AG04450 (cell line): ENCODE measurements at regions not wholly inside any gene's neighbourhood (a gene's known extent, or its start where the extent isn't known, plus 50 kb on each side); places are given as distances from the start of the nearest gene placed in this dataset.

ENCODE experiments used
- CTCF ChIA-PET: fragments of 300-600, 350-600 bp; formaldehyde crosslinking; extraction: SDS; loops from one replicate; lab custom pipeline; 2022; ENCODE audit warnings: antibody characterized with exemption, inconsistent platforms; lab: Charles Lee
- POLR2A ChIA-PET: fragments of 350-600 bp; formaldehyde crosslinking; extraction: SDS; loops from one replicate; lab custom pipeline; 2021; ENCODE audit warnings: antibody characterized with exemption, inconsistent platforms; lab: Yijun Ruan, JAX
- DNase-seq: peaks from one replicate; pipeline ENCODE4 v3.0.0-alpha.2; 2011; ENCODE audit warnings: low read depth, low spot score
- H3K27ac ChIP-seq: one replicate; pipeline ENCODE4 v1.5.1; 2012; ENCODE audit warnings: low read depth, low read length, control low read depth
- H3K27me3 ChIP-seq: one replicate; pipeline ENCODE4 v1.6.0; 2012; ENCODE audit warnings: low read length; ENCODE audit not compliant: control insufficient read depth, insufficient read depth
- H3K4me3 ChIP-seq: 2 replicates; pipeline ENCODE4 v1.5.1; 2011; ENCODE audit warnings: mild to moderate bottlenecking, low read depth, low read length, control low read depth
- H3K9me3 ChIP-seq: 2 replicates; pipeline ENCODE4 v1.5.1; 2012; ENCODE audit warnings: low read length; ENCODE audit not compliant: control insufficient read depth, insufficient read depth
- TF ChIP-seq, protein P1 (sequence below): IDR thresholded peaks from 2 replicates; pipeline ENCODE4 v1.5.1; 2011; ENCODE audit warnings: low read depth, low read length, control low read depth, inconsistent platforms

GRCh38 chrX:5774446-5774845 is 454.2 kb downstream of the NLGN4X start:
- CTCF ChIA-PET = no interaction called here
- POLR2A ChIA-PET = no interaction called here
- H3K27me3 ChIP-seq = no peaks in the 10 kb centered on the region
- TF ChIP-seq, protein P1, sequence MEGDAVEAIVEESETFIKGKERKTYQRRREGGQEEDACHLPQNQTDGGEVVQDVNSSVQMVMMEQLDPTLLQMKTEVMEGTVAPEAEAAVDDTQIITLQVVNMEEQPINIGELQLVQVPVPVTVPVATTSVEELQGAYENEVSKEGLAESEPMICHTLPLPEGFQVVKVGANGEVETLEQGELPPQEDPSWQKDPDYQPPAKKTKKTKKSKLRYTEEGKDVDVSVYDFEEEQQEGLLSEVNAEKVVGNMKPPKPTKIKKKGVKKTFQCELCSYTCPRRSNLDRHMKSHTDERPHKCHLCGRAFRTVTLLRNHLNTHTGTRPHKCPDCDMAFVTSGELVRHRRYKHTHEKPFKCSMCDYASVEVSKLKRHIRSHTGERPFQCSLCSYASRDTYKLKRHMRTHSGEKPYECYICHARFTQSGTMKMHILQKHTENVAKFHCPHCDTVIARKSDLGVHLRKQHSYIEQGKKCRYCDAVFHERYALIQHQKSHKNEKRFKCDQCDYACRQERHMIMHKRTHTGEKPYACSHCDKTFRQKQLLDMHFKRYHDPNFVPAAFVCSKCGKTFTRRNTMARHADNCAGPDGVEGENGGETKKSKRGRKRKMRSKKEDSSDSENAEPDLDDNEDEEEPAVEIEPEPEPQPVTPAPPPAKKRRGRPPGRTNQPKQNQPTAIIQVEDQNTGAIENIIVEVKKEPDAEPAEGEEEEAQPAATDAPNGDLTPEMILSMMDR = no peak
- H3K27ac ChIP-seq = no peak overlapping the region
- H3K4me3 ChIP-seq = no peak overlapping the region
- H3K9me3 ChIP-seq = peaks cover 3% of the 10 kb centered on the region; the same call in 1 of the 2 replicates
- DNase-seq = no peak

DNA sequence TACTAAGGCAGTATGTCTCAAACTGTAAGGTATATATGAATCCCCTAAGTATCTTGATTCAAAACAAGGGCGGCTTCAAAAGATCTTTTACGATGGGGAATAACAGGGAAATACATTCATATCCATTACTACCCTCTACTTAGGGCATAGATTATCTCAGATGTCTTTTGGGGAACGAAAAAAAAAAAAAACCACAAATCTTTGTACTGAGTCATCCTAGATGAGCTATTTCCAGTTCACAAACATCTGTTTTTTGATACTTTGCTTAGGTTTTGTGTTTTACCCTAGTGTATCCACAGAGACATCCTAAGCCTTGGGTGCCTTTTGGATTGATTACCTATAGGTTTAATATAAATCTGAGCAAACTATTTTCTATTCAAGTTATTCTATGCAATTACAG is 457.2 kb downstream of the NLGN4X start:
- CTCF ChIA-PET = no interaction called here
- no peak for DNase-seq

GRCh38 chrX:5756616-5757015 is 472.1 kb downstream of the NLGN4X start:
- no peak for DNase-seq
- ChIA-PET CTCF (no interaction called here), POLR2A (no interaction called here)
- TF ChIP-seq, protein P1 = no peak
- H3K4me3 ChIP-seq = no peak overlapping the region
- no peak overlapping the region for H3K27ac ChIP-seq
- H3K27me3 ChIP-seq = no peaks in the 10 kb centered on the region
- H3K9me3 ChIP-seq = no peaks in the 10 kb centered on the region

More for the DNA sequence above, 457.2 kb downstream of the NLGN4X start:
- Histone ChIP-seq H3K9me3 (no peaks in the 10 kb centered on the region; the same call in 1 of the 2 replicates), H3K27ac (no peak overlapping the region), H3K27me3 (no peaks in the 10 kb centered on the region), H3K4me3 (no peak overlapping the region)
- TF ChIP-seq, protein P1 = no peak
- POLR2A ChIA-PET = no interaction called here

GRCh38 chrX:5753291-5753690 is 475.4 kb downstream of the NLGN4X start:
- H3K9me3 ChIP-seq = no peaks in the 10 kb centered on the region
- no peaks in the 10 kb centered on the region for H3K27me3 ChIP-seq
- DNase-seq = no peak
- CTCF ChIA-PET = no interaction called here
- TF ChIP-seq, protein P1 = no peak
- POLR2A ChIA-PET = no interaction called here
- no peak overlapping the region for H3K27ac ChIP-seq
- no peak overlapping the region for H3K4me3 ChIP-seq

DNA sequence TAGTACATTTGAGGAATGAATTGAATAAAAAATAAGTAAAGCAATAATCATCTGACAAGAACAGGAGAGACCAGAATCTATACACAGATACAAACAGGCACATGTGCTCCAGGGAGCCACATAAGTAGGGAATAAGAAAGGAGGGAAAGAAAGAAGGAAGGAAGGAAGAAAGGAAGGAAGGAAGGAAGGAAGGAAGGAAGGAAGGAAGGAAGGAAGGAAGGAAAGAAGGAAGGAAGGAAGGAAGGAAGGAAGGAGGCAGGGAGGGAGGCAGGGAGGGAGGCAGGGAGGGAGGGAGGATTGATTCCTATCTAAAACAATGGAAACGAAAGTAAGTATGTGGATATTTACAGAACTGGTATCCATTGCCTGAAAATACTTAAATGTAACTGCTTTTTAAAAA is 475.8 kb downstream of the NLGN4X start:
- no peak for DNase-seq
- Histone ChIP-seq H3K27me3 (no peaks in the 10 kb centered on the region), H3K27ac (no peak overlapping the region), H3K4me3 (no peak overlapping the region), H3K9me3 (no peaks in the 10 kb centered on the region)
- POLR2A ChIA-PET = no interaction called here
- TF ChIP-seq, protein P1 = no peak
- CTCF ChIA-PET = no interaction called here
